ENCODE measurements at regions not wholly inside any gene's neighbourhood (a gene's known extent, or its start where the extent isn't known, plus 50 kb on each side); places are given as distances from the start of the nearest gene placed in this dataset.

GRCh38 chr11:92545906-92546471, 321.4 kb downstream of the FAT3 start:
- no peak overlapping the region for H3K4me3 ChIP-seq (ENCODE audit: low read depth, low read length)
- TF ChIP-seq CTCF (IDR thresholded peaks at IDR 0.05; ENCODE audit: insufficient read depth, low read depth, low read length) = no peak
- no peak for DNase-seq (ENCODE audit: low read depth)

- no peak overlapping the region for H3K4me3 ChIP-seq (ENCODE audit: low read depth, low read length)
- TF ChIP-seq CTCF (IDR thresholded peaks at IDR 0.05; ENCODE audit: insufficient read depth, low read depth, low read length) = no peak
- no peak for DNase-seq (ENCODE audit: low read depth)
Measured at GRCh38 chr11:92546603-92547002, 322.0 kb downstream of the FAT3 start.

GRCh38 chr11:92550411-92550810, 325.8 kb downstream of the FAT3 start:
- no peak overlapping the region for H3K4me3 ChIP-seq (ENCODE audit: low read depth, low read length)
- no peak for DNase-seq (ENCODE audit: low read depth)
- no peak for TF ChIP-seq CTCF (IDR thresholded peaks at IDR 0.05; ENCODE audit: insufficient read depth, low read depth, low read length)

GRCh38 chr11:92550871-92551270, 326.3 kb downstream of the FAT3 start:
- no peak for TF ChIP-seq CTCF (IDR thresholded peaks at IDR 0.05; ENCODE audit: insufficient read depth, low read depth, low read length)
- no peak for DNase-seq (ENCODE audit: low read depth)
- H3K4me3 ChIP-seq (ENCODE audit: low read depth, low read length) = no peak overlapping the region

- peak; percentile 7 for DNase-seq (ENCODE audit: low read depth)
Measured at GRCh38 chr11:92552942-92553341, 328.3 kb downstream of the FAT3 start.

GRCh38 chr11:92554688-92555087, 330.1 kb downstream of the FAT3 start:
- H3K4me3 ChIP-seq (ENCODE audit: low read depth, low read length) = no peak overlapping the region
- TF ChIP-seq CTCF (IDR thresholded peaks at IDR 0.05; ENCODE audit: insufficient read depth, low read depth, low read length) = no peak
- no peak for DNase-seq (ENCODE audit: low read depth)

More at GRCh38 chr11:92552942-92553341, 328.3 kb downstream of the FAT3 start:
- H3K4me3 ChIP-seq (ENCODE audit: low read depth, low read length) = no peak overlapping the region
- TF ChIP-seq CTCF (IDR thresholded peaks at IDR 0.05; ENCODE audit: insufficient read depth, low read depth, low read length) = peak; percentile 4

GRCh38 chr11:92556431-92556830, 331.8 kb downstream of the FAT3 start:
- TF ChIP-seq CTCF (IDR thresholded peaks at IDR 0.05; ENCODE audit: insufficient read depth, low read depth, low read length) = no peak
- peak; percentile 11 for DNase-seq (ENCODE audit: low read depth)
- H3K4me3 ChIP-seq (ENCODE audit: low read depth, low read length) = no peak overlapping the region

All from fibroblast of villous mesenchyme (primary cell).